ENCODE measurements at regions not wholly inside any gene's neighbourhood (a gene's known extent, or its start where the extent isn't known, plus 50 kb on each side); places are given as distances from the start of the nearest gene placed in this dataset.
"Not testable (repeated sequence)": the region's sequence is repeated elsewhere in the genome, so short reads cannot be mapped to it uniquely, and the experiment has no call there.

GRCh38 chr2:8331068-8331467 lies 350.8 kb upstream of the ID2 start:
- Mint-ChIP-seq H3K27ac (no peak overlapping the region), H3K27me3 (no peaks in the 10 kb centered on the region), H3K36me3 (no peaks in the 10 kb centered on the region), H3K9me3 (ENCODE audit: low read depth) (no peaks in the 10 kb centered on the region), H3K4me3 (no peak overlapping the region), H3K4me1 (ENCODE audit: low read depth) (peaks cover 4% of the 10 kb centered on the region)

- Mint-ChIP-seq H3K4me3 (no peak overlapping the region), H3K36me3 (no peaks in the 10 kb centered on the region), H3K4me1 (ENCODE audit: low read depth) (peaks cover 15% of the 10 kb centered on the region), H3K9me3 (ENCODE audit: low read depth) (no peaks in the 10 kb centered on the region), H3K27ac (no peak overlapping the region), H3K27me3 (no peaks in the 10 kb centered on the region)
Observed at GRCh38 chr2:8332646-8333045, 349.2 kb upstream of the ID2 start.

GRCh38 chr2:8333177-8333831 lies 348.6 kb upstream of the ID2 start:
- Mint-ChIP-seq H3K4me1 (ENCODE audit: low read depth) (peaks cover 19% of the 10 kb centered on the region), H3K4me3 (no peak overlapping the region), H3K27ac (no peak overlapping the region)

GRCh38 chr2:8333832-8334187 lies 348.0 kb upstream of the ID2 start:
- not testable (repeated sequence) for H3K27ac Mint-ChIP-seq; H3K36me3 Mint-ChIP-seq; H3K9me3 Mint-ChIP-seq (ENCODE audit: low read depth); H3K4me3 Mint-ChIP-seq; H3K27me3 Mint-ChIP-seq
- peaks cover 19% of the 10 kb centered on the region for H3K4me1 Mint-ChIP-seq (ENCODE audit: low read depth)

More at GRCh38 chr2:8333177-8333831, 348.6 kb upstream of the ID2 start:
- no peaks in the 10 kb centered on the region for H3K9me3 Mint-ChIP-seq (ENCODE audit: low read depth)
- no peaks in the 10 kb centered on the region for H3K36me3 Mint-ChIP-seq
- H3K27me3 Mint-ChIP-seq = no peaks in the 10 kb centered on the region

- H3K4me1 Mint-ChIP-seq (ENCODE audit: low read depth) = peaks cover 14% of the 10 kb centered on the region
Observed at GRCh38 chr2:8334866-8335325, 347.0 kb upstream of the ID2 start.

GRCh38 chr2:8335801-8336200 lies 346.1 kb upstream of the ID2 start:
- Mint-ChIP-seq H3K9me3 (ENCODE audit: low read depth) (no peaks in the 10 kb centered on the region), H3K4me3 (no peak overlapping the region), H3K4me1 (ENCODE audit: low read depth) (peaks cover 14% of the 10 kb centered on the region), H3K27ac (no peak overlapping the region), H3K36me3 (no peaks in the 10 kb centered on the region), H3K27me3 (no peaks in the 10 kb centered on the region)

More at GRCh38 chr2:8334866-8335325, 347.0 kb upstream of the ID2 start:
- Mint-ChIP-seq H3K9me3 (ENCODE audit: low read depth) (no peaks in the 10 kb centered on the region), H3K4me3 (no peak overlapping the region), H3K27me3 (no peaks in the 10 kb centered on the region), H3K27ac (no peak overlapping the region), H3K36me3 (no peaks in the 10 kb centered on the region)

- no peaks in the 10 kb centered on the region for H3K27me3 Mint-ChIP-seq
- peak overlapping the region; percentile 18 for H3K27ac Mint-ChIP-seq
- H3K4me1 Mint-ChIP-seq (ENCODE audit: low read depth) = peaks cover 14% of the 10 kb centered on the region
- no peaks in the 10 kb centered on the region for H3K9me3 Mint-ChIP-seq (ENCODE audit: low read depth)
- peak overlapping the region; percentile 58 for H3K4me3 Mint-ChIP-seq
- peaks cover 2% of the 10 kb centered on the region for H3K36me3 Mint-ChIP-seq
Observed at GRCh38 chr2:8337321-8337720, 344.5 kb upstream of the ID2 start.

- Mint-ChIP-seq H3K9me3 (ENCODE audit: low read depth) (no peaks in the 10 kb centered on the region), H3K27ac (no peak overlapping the region), H3K4me1 (ENCODE audit: low read depth) (peaks cover 6% of the 10 kb centered on the region), H3K4me3 (no peak overlapping the region), H3K36me3 (peaks cover 2% of the 10 kb centered on the region), H3K27me3 (peaks cover 2% of the 10 kb centered on the region)
Observed at GRCh38 chr2:8342407-8342806, 339.4 kb upstream of the ID2 start.

- H3K4me1 Mint-ChIP-seq (ENCODE audit: low read depth) = no peaks in the 10 kb centered on the region
- H3K4me3 Mint-ChIP-seq = no peak overlapping the region
- no peak overlapping the region for H3K27ac Mint-ChIP-seq
- peaks cover 2% of the 10 kb centered on the region for H3K36me3 Mint-ChIP-seq
- H3K27me3 Mint-ChIP-seq = peaks cover 2% of the 10 kb centered on the region
- H3K9me3 Mint-ChIP-seq (ENCODE audit: low read depth) = no peaks in the 10 kb centered on the region
Observed at GRCh38 chr2:8343031-8343430, 338.8 kb upstream of the ID2 start.

GRCh38 chr2:8344144-8345097 lies 337.4 kb upstream of the ID2 start:
- Mint-ChIP-seq H3K4me1 (ENCODE audit: low read depth) (no peaks in the 10 kb centered on the region), H3K27ac (no peak overlapping the region), H3K9me3 (ENCODE audit: low read depth) (no peaks in the 10 kb centered on the region), H3K36me3 (peaks cover 2% of the 10 kb centered on the region), H3K27me3 (peaks cover 2% of the 10 kb centered on the region), H3K4me3 (no peak overlapping the region)

- peaks cover 2% of the 10 kb centered on the region for H3K36me3 Mint-ChIP-seq
- H3K27me3 Mint-ChIP-seq = peaks cover 2% of the 10 kb centered on the region
- H3K9me3 Mint-ChIP-seq (ENCODE audit: low read depth) = no peaks in the 10 kb centered on the region
- H3K27ac Mint-ChIP-seq = no peak overlapping the region
- no peak overlapping the region for H3K4me3 Mint-ChIP-seq
- H3K4me1 Mint-ChIP-seq (ENCODE audit: low read depth) = no peaks in the 10 kb centered on the region
Observed at GRCh38 chr2:8345200-8345599, 336.7 kb upstream of the ID2 start.

GRCh38 chr2:8346208-8346607 lies 335.6 kb upstream of the ID2 start:
- Mint-ChIP-seq H3K27me3 (peaks cover 2% of the 10 kb centered on the region), H3K27ac (no peak overlapping the region), H3K4me3 (no peak overlapping the region), H3K36me3 (no peaks in the 10 kb centered on the region), H3K4me1 (ENCODE audit: low read depth) (no peaks in the 10 kb centered on the region), H3K9me3 (ENCODE audit: low read depth) (no peaks in the 10 kb centered on the region)

- no peaks in the 10 kb centered on the region for H3K36me3 Mint-ChIP-seq
- H3K4me3 Mint-ChIP-seq = no peak overlapping the region
- no peak overlapping the region for H3K27ac Mint-ChIP-seq
- H3K9me3 Mint-ChIP-seq (ENCODE audit: low read depth) = no peaks in the 10 kb centered on the region
- no peaks in the 10 kb centered on the region for H3K4me1 Mint-ChIP-seq (ENCODE audit: low read depth)
- H3K27me3 Mint-ChIP-seq = peaks cover 2% of the 10 kb centered on the region
Observed at GRCh38 chr2:8346706-8347430, 335.0 kb upstream of the ID2 start.

GRCh38 chr2:8348911-8349310 lies 332.9 kb upstream of the ID2 start:
- not testable (repeated sequence) for H3K9me3 Mint-ChIP-seq (ENCODE audit: low read depth); H3K27ac Mint-ChIP-seq; H3K36me3 Mint-ChIP-seq; H3K4me3 Mint-ChIP-seq; H3K27me3 Mint-ChIP-seq; H3K4me1 Mint-ChIP-seq (ENCODE audit: low read depth)

- Mint-ChIP-seq H3K4me1 (ENCODE audit: low read depth) (no peaks in the 10 kb centered on the region), H3K27me3 (peaks cover under 1% of the 10 kb centered on the region), H3K9me3 (ENCODE audit: low read depth) (no peaks in the 10 kb centered on the region), H3K36me3 (peaks cover 3% of the 10 kb centered on the region), H3K27ac (no peak overlapping the region), H3K4me3 (no peak overlapping the region)
Observed at GRCh38 chr2:8352296-8352695, 329.6 kb upstream of the ID2 start.
